GM12865 (cell line): ENCODE measurements at regions not wholly inside any gene's neighbourhood (a gene's known extent, or its start where the extent isn't known, plus 50 kb on each side); places are given as distances from the start of the nearest gene placed in this dataset.

ENCODE experiments used
- DNase-seq: peaks from one replicate; pipeline ENCODE4 v3.0.0; 2010; ENCODE audit warnings: low read depth
- H3K4me3 ChIP-seq: 2 replicates; pipeline ENCODE4 v1.5.1; 2011; ENCODE audit warnings: mild to moderate bottlenecking, low read depth, low read length, control low read depth
- TF ChIP-seq, protein P1 (sequence below): IDR thresholded peaks from 2 replicates; pipeline ENCODE4 v1.5.1; 2011; ENCODE audit warnings: low read length, control low read depth, low read depth, inconsistent platforms; ENCODE audit not compliant: insufficient read depth; ENCODE audit errors: missing control alignments

DNA sequence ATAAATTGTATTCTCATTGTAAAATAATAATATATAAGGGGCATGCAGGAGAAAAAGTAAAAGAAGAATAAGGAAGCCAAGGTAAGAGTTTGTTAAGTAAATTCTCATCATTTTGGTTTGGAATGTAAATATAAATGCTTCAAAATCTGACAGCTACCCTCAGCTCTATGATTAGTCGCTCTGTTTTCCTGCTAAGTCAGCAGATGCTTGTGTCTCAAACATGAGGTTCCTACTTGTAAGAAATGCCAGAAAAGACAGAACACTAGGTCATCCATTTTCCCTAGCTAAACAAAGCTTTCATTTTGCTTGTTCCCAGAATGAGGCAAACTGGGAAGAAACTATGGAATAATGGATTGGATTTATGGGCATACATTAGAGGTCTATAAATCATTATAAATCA, 293.1 kb downstream of the DMRTA1 start:
- TF ChIP-seq, protein P1, sequence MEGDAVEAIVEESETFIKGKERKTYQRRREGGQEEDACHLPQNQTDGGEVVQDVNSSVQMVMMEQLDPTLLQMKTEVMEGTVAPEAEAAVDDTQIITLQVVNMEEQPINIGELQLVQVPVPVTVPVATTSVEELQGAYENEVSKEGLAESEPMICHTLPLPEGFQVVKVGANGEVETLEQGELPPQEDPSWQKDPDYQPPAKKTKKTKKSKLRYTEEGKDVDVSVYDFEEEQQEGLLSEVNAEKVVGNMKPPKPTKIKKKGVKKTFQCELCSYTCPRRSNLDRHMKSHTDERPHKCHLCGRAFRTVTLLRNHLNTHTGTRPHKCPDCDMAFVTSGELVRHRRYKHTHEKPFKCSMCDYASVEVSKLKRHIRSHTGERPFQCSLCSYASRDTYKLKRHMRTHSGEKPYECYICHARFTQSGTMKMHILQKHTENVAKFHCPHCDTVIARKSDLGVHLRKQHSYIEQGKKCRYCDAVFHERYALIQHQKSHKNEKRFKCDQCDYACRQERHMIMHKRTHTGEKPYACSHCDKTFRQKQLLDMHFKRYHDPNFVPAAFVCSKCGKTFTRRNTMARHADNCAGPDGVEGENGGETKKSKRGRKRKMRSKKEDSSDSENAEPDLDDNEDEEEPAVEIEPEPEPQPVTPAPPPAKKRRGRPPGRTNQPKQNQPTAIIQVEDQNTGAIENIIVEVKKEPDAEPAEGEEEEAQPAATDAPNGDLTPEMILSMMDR, result no peak

DNA sequence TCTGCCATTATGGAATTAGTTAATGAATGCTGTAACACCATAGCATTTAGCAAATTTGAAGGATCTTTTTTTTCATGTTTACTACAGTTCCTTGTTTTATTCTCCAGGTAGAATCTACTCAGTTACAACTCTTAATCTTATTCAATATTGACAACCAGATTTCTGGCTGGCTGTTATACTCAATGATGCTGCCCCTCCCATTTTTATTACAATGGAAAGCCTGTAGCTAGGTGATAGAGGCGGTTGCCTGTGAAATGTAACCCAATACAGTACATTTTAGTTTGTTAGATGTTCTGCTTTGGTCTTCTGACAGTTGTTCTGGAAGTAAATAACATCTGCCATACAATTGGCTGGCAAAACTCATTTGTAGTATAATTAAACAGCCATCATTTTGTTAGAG, 294.2 kb downstream of the DMRTA1 start:
- TF ChIP-seq, protein P1, result no peak
- H3K4me3 ChIP-seq, result no peak overlapping the region
- no peak for DNase-seq

More for the DNA sequence above, 293.1 kb downstream of the DMRTA1 start:
- no peak for DNase-seq
- H3K4me3 ChIP-seq, result no peak overlapping the region

DNA sequence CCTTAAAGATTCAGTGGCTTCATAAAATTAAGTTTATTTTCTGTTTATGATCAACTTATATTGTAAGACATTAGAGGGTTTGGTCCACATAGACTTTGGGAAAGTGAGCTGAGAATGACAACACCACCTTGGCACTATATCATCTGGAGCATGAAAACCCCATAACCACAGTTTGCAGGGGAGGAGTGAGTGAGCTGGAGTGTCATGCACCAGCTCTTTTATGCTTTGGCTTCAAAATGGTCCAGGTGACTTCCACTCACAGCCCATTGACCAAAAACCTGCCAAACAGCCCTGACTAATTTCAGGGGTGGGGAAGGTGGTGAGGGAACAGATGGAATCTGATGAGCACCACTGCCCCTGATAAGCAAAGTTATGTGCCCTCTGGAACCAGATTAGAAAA, 295.8 kb downstream of the DMRTA1 start:
- DNase-seq, result no peak
- no peak overlapping the region for H3K4me3 ChIP-seq
- TF ChIP-seq, protein P1, result no peak

DNA sequence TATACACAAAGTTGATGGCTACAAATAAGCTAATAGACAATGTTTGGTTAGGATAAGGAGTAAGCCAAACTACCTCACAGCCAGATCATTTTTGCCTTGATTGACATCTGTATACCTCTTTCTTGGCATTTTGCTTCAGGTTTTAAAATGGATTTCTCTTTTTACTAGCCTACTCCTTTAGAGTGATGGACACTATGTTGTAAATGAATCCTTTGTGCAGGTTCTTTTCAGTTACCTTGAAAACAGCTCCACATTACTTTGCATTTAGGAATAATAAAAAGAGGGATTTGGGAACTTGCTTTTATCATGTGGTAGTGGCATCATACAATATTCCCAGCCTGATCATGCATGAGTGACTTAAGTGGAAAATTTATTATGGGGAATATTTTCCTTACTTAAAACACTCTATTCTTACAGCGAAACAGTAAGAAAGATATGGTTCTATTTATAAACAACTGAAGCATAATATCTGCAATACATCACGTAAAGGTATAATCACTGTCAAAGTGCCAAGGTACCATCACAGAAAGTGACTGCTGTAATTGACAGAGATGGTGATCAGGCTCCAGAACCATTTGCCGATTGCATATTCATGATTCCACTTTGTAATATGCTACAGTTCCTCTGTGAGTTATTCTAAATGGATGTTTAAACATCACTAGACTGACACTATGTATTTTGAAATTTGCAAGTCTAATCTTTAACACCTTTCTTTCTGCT, 327.0 kb downstream of the DMRTA1 start:
- TF ChIP-seq, protein P1, result no peak
- no peak for DNase-seq
- no peak overlapping the region for H3K4me3 ChIP-seq

DNA sequence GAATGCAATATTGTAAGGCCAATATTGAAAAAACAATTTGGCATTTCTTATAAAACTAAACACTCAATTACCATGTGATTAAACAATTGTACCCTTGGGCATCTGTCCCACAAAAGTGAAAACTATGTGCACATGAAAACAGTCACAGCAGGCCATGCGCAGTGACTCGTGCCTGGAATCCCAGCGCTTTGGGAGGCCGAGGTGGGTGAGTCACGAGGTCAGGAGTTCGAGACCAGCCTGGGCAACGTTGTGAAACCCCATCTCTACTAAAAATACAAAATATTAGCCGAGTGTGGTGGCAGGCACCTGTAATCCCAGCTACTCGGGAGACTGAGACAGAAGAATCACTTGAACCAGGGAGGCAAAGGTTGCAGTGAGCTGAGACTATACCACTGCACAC, 343.7 kb downstream of the DMRTA1 start:
- TF ChIP-seq, protein P1, result no peak
- no peak overlapping the region for H3K4me3 ChIP-seq
- DNase-seq, result no peak

DNA sequence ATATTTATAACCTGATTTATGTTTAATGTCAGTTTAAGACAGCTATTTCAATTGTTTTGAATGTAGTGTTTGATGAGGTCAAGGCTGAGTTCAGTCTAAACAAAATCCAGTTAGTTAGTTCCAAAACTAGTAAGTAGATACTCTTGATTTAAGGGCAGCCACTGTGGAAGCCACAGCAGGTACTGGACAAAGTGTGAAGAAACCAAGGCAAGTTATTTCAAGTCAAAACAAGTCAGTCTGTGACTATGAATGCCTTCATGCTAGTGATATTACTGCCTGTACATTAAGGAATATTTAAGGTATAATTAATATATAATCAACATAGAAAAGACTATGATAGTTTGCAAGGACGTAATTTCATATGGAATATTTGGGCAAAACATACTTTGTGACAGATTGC, 362.3 kb downstream of the DMRTA1 start:
- DNase-seq, result no peak
- TF ChIP-seq, protein P1, result no peak
- no peak overlapping the region for H3K4me3 ChIP-seq

DNA sequence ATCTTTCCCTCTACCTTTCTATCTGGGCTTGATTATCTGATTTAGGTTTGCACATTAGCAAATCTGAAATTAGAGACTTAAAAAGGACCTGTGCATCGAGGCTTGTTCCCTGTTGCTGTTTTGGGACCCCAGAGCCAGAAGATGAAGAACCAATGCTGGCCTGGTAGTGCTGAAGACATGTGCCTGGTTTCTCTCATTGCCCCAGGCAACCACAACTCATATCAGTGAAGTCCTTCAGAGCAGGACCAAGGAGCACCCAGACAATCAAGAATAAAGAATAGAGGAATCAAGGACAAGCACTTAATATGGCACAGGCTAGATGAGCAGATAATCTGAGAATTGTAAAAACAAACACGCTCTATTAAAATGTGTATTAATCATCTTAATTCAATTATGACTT, 362.7 kb downstream of the DMRTA1 start:
- no peak for DNase-seq
- no peak overlapping the region for H3K4me3 ChIP-seq
- TF ChIP-seq, protein P1, result no peak
